GM19099 (cell line): ENCODE measurements at regions not wholly inside any gene's neighbourhood (a gene's known extent, or its start where the extent isn't known, plus 50 kb on each side); places are given as distances from the start of the nearest gene placed in this dataset.

Source experiments
- POLR2A ChIP-seq: IDR thresholded peaks from 3 replicates; pipeline ENCODE4 v1.6.1; 2011; ENCODE audit warnings: low read depth; ENCODE audit not compliant: insufficient read length; ENCODE audit errors: extremely low read depth

DNA sequence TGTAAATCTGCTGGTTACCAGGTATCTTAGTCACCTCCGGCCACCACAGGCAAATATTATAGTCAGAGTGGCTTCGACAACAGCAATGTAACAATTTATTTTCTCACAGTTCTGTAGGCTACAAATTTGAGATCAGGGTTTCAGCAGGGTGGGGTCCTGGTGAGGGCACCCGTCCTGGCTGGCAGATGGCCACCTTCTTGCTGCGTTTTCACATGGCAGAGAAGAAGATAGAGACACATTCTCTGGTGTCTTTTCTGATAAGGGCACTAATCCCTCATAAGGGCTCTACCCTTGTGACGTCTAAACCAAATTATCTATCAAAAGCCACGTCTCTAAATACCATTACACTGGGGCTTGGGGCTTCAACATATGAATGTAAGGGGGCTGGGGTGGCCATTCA lies 843.2 kb upstream of the FANCL start:
- TF ChIP-seq POLR2A = no peak

GRCh38 chr2:59083075-59083828 lies 842.1 kb upstream of the FANCL start:
- no peak for TF ChIP-seq POLR2A

GRCh38 chr2:59082657-59083056 lies 841.5 kb upstream of the FANCL start:
- no peak for TF ChIP-seq POLR2A

DNA sequence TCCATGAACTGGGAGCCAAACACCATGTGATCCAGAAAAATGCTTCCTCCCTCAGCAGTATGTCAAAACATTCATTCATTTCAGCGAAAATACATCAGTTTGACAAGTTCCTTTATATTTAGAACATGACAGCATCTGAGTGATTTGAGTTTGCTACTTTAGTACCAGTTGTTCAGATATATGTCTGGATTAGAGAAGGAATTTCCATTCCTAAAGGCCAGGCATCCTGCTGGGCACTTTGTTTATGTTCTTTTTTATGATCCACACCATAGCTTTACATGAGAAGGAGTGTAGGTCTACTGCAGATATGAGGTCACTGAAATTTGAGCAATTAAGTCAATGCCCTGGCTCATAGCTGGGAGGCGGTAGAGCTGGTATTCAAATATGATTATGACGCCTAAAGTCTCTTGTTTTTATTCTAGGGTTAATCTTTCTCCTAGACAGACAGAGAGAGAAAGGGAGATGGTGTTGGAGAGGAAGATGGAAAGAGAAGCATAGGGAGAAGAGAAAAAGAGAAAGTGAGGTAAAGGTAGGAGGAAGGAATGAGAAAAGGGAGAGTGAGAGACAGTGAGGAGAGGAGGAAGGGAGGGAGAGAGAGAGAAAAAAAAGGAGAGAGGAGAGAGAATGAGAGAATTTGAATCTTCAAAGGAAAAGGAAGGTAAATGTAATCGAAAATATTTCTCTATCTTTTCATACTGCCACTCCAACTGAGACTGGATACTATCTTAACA lies 839.5 kb upstream of the FANCL start:
- TF ChIP-seq POLR2A = no peak

DNA sequence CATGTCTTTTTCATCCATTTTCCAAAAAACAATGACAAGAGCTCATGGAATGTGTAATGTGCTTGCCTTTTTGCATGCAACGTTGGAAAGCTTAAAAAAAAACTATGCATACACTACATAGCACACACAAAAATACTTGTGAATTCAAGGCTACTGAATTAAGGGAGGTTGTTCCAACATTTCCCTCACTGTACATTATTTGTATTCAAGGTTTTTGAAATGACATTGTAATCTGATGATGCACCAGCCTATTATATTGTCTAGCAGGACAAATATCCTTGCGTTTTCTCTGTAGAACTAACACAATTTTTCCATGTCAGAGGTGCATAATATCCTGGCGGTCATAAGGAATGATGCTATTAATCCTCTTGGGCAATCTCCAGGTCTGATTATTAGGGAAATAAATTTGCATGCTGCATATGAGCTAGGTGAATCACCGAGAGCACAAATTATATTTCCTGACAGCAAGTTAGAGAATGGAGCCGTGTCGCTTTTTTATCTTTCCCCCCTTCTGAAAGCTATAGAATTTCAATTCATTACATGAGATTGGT lies 836.9 kb upstream of the FANCL start:
- TF ChIP-seq POLR2A = no peak

- TF ChIP-seq POLR2A = no peak
Observed at GRCh38 chr2:59077026-59077725, 836.1 kb upstream of the FANCL start.

DNA sequence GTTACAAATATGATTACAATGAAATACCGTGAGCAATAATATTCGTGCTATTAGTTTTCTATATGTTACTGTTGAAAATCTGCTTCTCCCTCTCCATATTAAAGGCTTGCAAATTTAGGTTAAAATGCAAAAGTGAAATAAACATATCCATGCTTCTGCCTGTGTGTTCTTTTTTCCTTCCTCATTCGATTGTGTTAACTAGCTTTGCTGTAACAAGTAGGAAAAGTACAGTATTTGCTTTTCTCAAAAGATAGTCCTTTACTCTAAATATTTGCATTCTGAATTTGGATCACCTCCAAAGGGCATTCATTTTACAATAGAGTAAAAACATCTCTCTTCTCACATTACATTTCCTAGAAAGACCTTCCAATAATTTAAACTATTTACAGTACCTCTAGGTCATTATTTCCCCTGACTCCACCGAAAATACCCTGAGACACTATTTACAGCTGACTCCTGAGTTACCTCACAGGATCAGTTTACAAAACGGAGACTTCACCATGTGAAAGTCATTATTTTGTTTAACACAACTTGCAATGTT lies 835.0 kb upstream of the FANCL start:
- TF ChIP-seq POLR2A = no peak

- TF ChIP-seq POLR2A = no peak
Observed at GRCh38 chr2:59074071-59074470, 832.9 kb upstream of the FANCL start.

GRCh38 chr2:59073286-59073685 lies 832.2 kb upstream of the FANCL start:
- no peak for TF ChIP-seq POLR2A

- no peak for TF ChIP-seq POLR2A
Observed at GRCh38 chr2:59068255-59068654, 827.1 kb upstream of the FANCL start.

DNA sequence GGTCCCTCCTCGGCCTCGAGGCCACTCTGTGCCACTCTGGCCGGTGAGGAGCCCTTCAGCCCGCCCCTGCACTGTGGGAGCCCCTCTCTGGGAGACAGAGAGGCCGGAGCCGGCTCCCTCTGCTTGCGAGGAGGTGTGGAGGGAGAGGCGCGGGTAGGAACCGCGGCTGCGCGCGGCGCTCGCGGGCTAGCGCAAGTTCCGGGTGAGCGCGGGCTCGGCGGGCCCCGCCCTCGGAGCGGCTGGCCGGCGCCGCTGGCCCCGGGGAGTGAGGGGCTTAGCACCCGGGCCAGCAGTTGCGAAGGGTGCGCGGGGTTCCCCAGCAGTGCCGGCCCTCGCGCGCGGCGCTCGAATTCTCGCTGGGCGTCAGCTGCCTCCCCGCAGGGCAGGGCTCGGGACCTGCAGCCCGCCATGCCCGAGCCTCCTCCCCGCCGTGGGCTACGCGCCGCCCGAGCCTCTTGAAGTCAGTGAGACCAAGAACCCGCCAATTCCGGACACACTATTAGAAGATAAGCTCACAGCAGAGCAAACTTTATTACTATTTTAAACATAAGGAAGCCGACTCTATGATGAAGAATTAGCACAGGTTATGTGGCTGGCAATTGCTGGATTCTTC lies 825.8 kb upstream of the FANCL start:
- no peak for TF ChIP-seq POLR2A

- no peak for TF ChIP-seq POLR2A
Observed at GRCh38 chr2:59047373-59047995, 806.4 kb upstream of the FANCL start.

GRCh38 chr2:59046401-59047372 lies 805.6 kb upstream of the FANCL start:
- no peak for TF ChIP-seq POLR2A
